Activated T-helper 2 cell treated with anti-CD3 and anti-CD28 coated beads, Interferon-gamma antibody, Interleukin-2, Interleukin-4, amounts not matched to agents 10 μg/mL and 5 μg/mL and 100 μg/mL, durations not matched to agents 14 hours and 24 hours and 36 hours (primary cell): ENCODE measurements at regions not wholly inside any gene's neighbourhood (a gene's known extent, or its start where the extent isn't known, plus 50 kb on each side); places are given as distances from the start of the nearest gene placed in this dataset.

Experiments
- DNase-seq: peaks from one replicate; pipeline ENCODE4 v3.0.0; 2021; ENCODE audit warnings: low spot score
- H3K27ac Mint-ChIP-seq: one replicate; pipeline ENCODE4 v1.8.0; 2021; ENCODE audit warnings: mixed read lengths
- H3K27me3 Mint-ChIP-seq: one replicate; pipeline ENCODE4 v1.8.0; 2021; ENCODE audit warnings: low read depth, mixed read lengths
- H3K36me3 Mint-ChIP-seq: one replicate; pipeline ENCODE4 v1.8.0; 2021; ENCODE audit warnings: low read depth, mixed read lengths
- H3K4me1 Mint-ChIP-seq: one replicate; pipeline ENCODE4 v1.8.0; 2021; ENCODE audit warnings: low read depth, mixed read lengths
- H3K4me3 Mint-ChIP-seq: one replicate; pipeline ENCODE4 v1.8.0; 2021; ENCODE audit warnings: low read depth, mild to moderate bottlenecking, moderate library complexity, mixed read lengths
- H3K9me3 Mint-ChIP-seq: one replicate; pipeline ENCODE4 v1.8.0; 2021; ENCODE audit warnings: mixed read lengths
- intact Hi-C: fragments of 100-400 bp; cut with micrococcal nuclease; formaldehyde crosslinking; loops from one replicate; pipeline ENCODE4 v1.15.1; 2023

- no peak for DNase-seq
- intact Hi-C loops: no loop called here
- Mint-ChIP-seq H3K4me1 (no peaks in the 10 kb centered on the region), H3K36me3 (no peaks in the 10 kb centered on the region), H3K27me3 (no peaks in the 10 kb centered on the region), H3K27ac (no peak overlapping the region), H3K9me3 (no peaks in the 10 kb centered on the region), H3K4me3 (no peak overlapping the region)
Observed at GRCh38 chr12:125310461-125310860, 245.2 kb downstream of the AACS start.

GRCh38 chr12:125311050-125311449, 245.8 kb downstream of the AACS start:
- Mint-ChIP-seq H3K4me3 (no peak overlapping the region), H3K27me3 (no peaks in the 10 kb centered on the region), H3K9me3 (no peaks in the 10 kb centered on the region), H3K27ac (no peak overlapping the region), H3K4me1 (no peaks in the 10 kb centered on the region), H3K36me3 (no peaks in the 10 kb centered on the region)
- intact Hi-C loops: no loop called here
- no peak for DNase-seq

- Mint-ChIP-seq H3K27me3 (no peaks in the 10 kb centered on the region), H3K9me3 (no peaks in the 10 kb centered on the region), H3K4me3 (no peak overlapping the region), H3K27ac (no peak overlapping the region), H3K4me1 (no peaks in the 10 kb centered on the region), H3K36me3 (no peaks in the 10 kb centered on the region)
- no peak for DNase-seq
- intact Hi-C loops: no loop called here
Observed at GRCh38 chr12:125312471-125312870, 247.2 kb downstream of the AACS start.

- Mint-ChIP-seq H3K9me3 (no peaks in the 10 kb centered on the region), H3K36me3 (no peaks in the 10 kb centered on the region)
- intact Hi-C loops: no loop called here
Observed at GRCh38 chr12:125314051-125314755, 249.0 kb downstream of the AACS start.

GRCh38 chr12:125315771-125316170, 250.5 kb downstream of the AACS start:
- H3K36me3 Mint-ChIP-seq: no peaks in the 10 kb centered on the region
- no peaks in the 10 kb centered on the region for H3K27me3 Mint-ChIP-seq
- H3K9me3 Mint-ChIP-seq: no peaks in the 10 kb centered on the region
- intact Hi-C loops: no loop called here
- no peak for DNase-seq
- no peaks in the 10 kb centered on the region for H3K4me1 Mint-ChIP-seq
- no peak overlapping the region for H3K27ac Mint-ChIP-seq
- no peak overlapping the region for H3K4me3 Mint-ChIP-seq

More at GRCh38 chr12:125314051-125314755, 249.0 kb downstream of the AACS start:
- no peaks in the 10 kb centered on the region for H3K27me3 Mint-ChIP-seq
- H3K4me1 Mint-ChIP-seq: no peaks in the 10 kb centered on the region
- no peak overlapping the region for H3K4me3 Mint-ChIP-seq
- no peak for DNase-seq
- no peak overlapping the region for H3K27ac Mint-ChIP-seq

- Mint-ChIP-seq H3K4me3 (no peak overlapping the region), H3K36me3 (no peaks in the 10 kb centered on the region), H3K4me1 (no peaks in the 10 kb centered on the region), H3K27me3 (no peaks in the 10 kb centered on the region), H3K27ac (no peak overlapping the region), H3K9me3 (no peaks in the 10 kb centered on the region)
- intact Hi-C loops: no loop called here
- no peak for DNase-seq
Observed at GRCh38 chr12:125320177-125320576, 254.9 kb downstream of the AACS start.

GRCh38 chr12:125324861-125325490, 259.7 kb downstream of the AACS start:
- Mint-ChIP-seq H3K4me1 (no peaks in the 10 kb centered on the region), H3K36me3 (no peaks in the 10 kb centered on the region), H3K27me3 (peaks cover 2% of the 10 kb centered on the region), H3K27ac (no peak overlapping the region), H3K4me3 (no peak overlapping the region), H3K9me3 (no peaks in the 10 kb centered on the region)
- intact Hi-C loops: no loop called here
- no peak for DNase-seq

- Mint-ChIP-seq H3K4me1 (no peaks in the 10 kb centered on the region), H3K27me3 (peaks cover 6% of the 10 kb centered on the region), H3K4me3 (no peak overlapping the region), H3K36me3 (no peaks in the 10 kb centered on the region), H3K27ac (no peak overlapping the region), H3K9me3 (no peaks in the 10 kb centered on the region)
- intact Hi-C loops: loop anchor here (5.0 kb wide), 1 partner anchor 147 kb away; no protein-coding TSS in a partner anchor
- no peak for DNase-seq
Observed at GRCh38 chr12:125329239-125330102, 264.2 kb downstream of the AACS start.

- Mint-ChIP-seq H3K36me3 (no peaks in the 10 kb centered on the region), H3K4me1 (no peaks in the 10 kb centered on the region), H3K27me3 (peaks cover 8% of the 10 kb centered on the region), H3K27ac (no peak overlapping the region), H3K4me3 (no peak overlapping the region), H3K9me3 (no peaks in the 10 kb centered on the region)
- DNase-seq: peak; percentile 36
- intact Hi-C loops: loop anchor here (1.0 to 5.0 kb wide), 2 partner anchors 73 to 148 kb away; no protein-coding TSS in a partner anchor
Observed at GRCh38 chr12:125330645-125331341, 265.6 kb downstream of the AACS start.

GRCh38 chr12:125331342-125332052, 266.3 kb downstream of the AACS start:
- Mint-ChIP-seq H3K4me3 (no peak overlapping the region), H3K27me3 (peaks cover 8% of the 10 kb centered on the region), H3K4me1 (no peaks in the 10 kb centered on the region), H3K36me3 (no peaks in the 10 kb centered on the region), H3K27ac (no peak overlapping the region), H3K9me3 (no peaks in the 10 kb centered on the region)
- no peak for DNase-seq
- intact Hi-C loops: loop anchor here (1.0 to 5.0 kb wide), 2 partner anchors 72 to 149 kb away; no protein-coding TSS in a partner anchor

GRCh38 chr12:125332900-125333299, 267.7 kb downstream of the AACS start:
- Mint-ChIP-seq H3K4me1 (no peaks in the 10 kb centered on the region), H3K9me3 (no peaks in the 10 kb centered on the region), H3K27ac (no peak overlapping the region), H3K36me3 (no peaks in the 10 kb centered on the region), H3K27me3 (peaks cover 8% of the 10 kb centered on the region), H3K4me3 (no peak overlapping the region)
- DNase-seq: no peak
- intact Hi-C loops: loop anchor here (5.0 kb wide), 1 partner anchor 151 kb away; no protein-coding TSS in a partner anchor

GRCh38 chr12:125336246-125336645, 271.0 kb downstream of the AACS start:
- H3K9me3 Mint-ChIP-seq: no peaks in the 10 kb centered on the region

More at GRCh38 chr12:125336246-125336645, 271.0 kb downstream of the AACS start:
- no peaks in the 10 kb centered on the region for H3K36me3 Mint-ChIP-seq
- no peak overlapping the region for H3K4me3 Mint-ChIP-seq
- intact Hi-C loops: no loop called here
- no peak for DNase-seq
- H3K27ac Mint-ChIP-seq: no peak overlapping the region
- H3K27me3 Mint-ChIP-seq: peaks cover 10% of the 10 kb centered on the region
- no peaks in the 10 kb centered on the region for H3K4me1 Mint-ChIP-seq
